Glutamatergic neuron (in vitro differentiated cells): ENCODE measurements at regions not wholly inside any gene's neighbourhood (a gene's known extent, or its start where the extent isn't known, plus 50 kb on each side); places are given as distances from the start of the nearest gene placed in this dataset.

Experiments used
- DNase-seq: peaks from one replicate; pipeline ENCODE4 v3.0.0; 2022
- H3K27ac Mint-ChIP-seq: one replicate; pipeline ENCODE4 v1.8.0; 2020; ENCODE audit warnings: mild to moderate bottlenecking, mixed read lengths, inconsistent platforms; ENCODE audit not compliant: unreplicated experiment
- H3K27me3 Mint-ChIP-seq: one replicate; pipeline ENCODE4 v1.8.0; 2020; ENCODE audit warnings: mild to moderate bottlenecking, moderate library complexity, mixed read lengths, inconsistent platforms; ENCODE audit not compliant: unreplicated experiment
- H3K36me3 Mint-ChIP-seq: one replicate; pipeline ENCODE4 v1.8.0; 2020; ENCODE audit warnings: mild to moderate bottlenecking, mixed read lengths, inconsistent platforms; ENCODE audit not compliant: unreplicated experiment
- H3K4me1 Mint-ChIP-seq: one replicate; pipeline ENCODE4 v1.8.0; 2020; ENCODE audit warnings: mild to moderate bottlenecking, low read depth, mixed read lengths, inconsistent platforms; ENCODE audit not compliant: unreplicated experiment
- H3K4me3 Mint-ChIP-seq: one replicate; pipeline ENCODE4 v1.8.0; 2020; ENCODE audit warnings: mild to moderate bottlenecking, mixed read lengths, inconsistent platforms; ENCODE audit not compliant: unreplicated experiment
- H3K9me3 Mint-ChIP-seq: one replicate; pipeline ENCODE4 v1.8.0; 2020; ENCODE audit warnings: mild to moderate bottlenecking, moderate library complexity, mixed read lengths, inconsistent platforms; ENCODE audit not compliant: unreplicated experiment
- CTCF ChIP-seq: fragments of 200-600 bp; sonication (generic); IDR thresholded peaks from one replicate; pipeline ENCODE4 v1.5.0; 2021; ENCODE audit not compliant: partially characterized antibody, unreplicated experiment

- Mint-ChIP-seq H3K9me3 (no peaks in the 10 kb centered on the region), H3K36me3 (no peaks in the 10 kb centered on the region), H3K27me3 (peaks cover 3% of the 10 kb centered on the region), H3K4me3 (no peak overlapping the region), H3K27ac (no peak overlapping the region), H3K4me1 (no peaks in the 10 kb centered on the region)
- DNase-seq: no peak
- no peak for TF ChIP-seq CTCF
Observed at GRCh38 chr6:170017603-170018320, 266.3 kb downstream of the ERMARD start.

GRCh38 chr6:170013815-170014214 lies 262.4 kb downstream of the ERMARD start:
- Mint-ChIP-seq H3K4me3 (no peak overlapping the region), H3K27me3 (peaks cover 2% of the 10 kb centered on the region), H3K36me3 (no peaks in the 10 kb centered on the region), H3K27ac (no peak overlapping the region), H3K4me1 (no peaks in the 10 kb centered on the region), H3K9me3 (no peaks in the 10 kb centered on the region)
- no peak for TF ChIP-seq CTCF
- no peak for DNase-seq

- H3K27me3 Mint-ChIP-seq: peaks cover under 1% of the 10 kb centered on the region
- H3K9me3 Mint-ChIP-seq: no peaks in the 10 kb centered on the region
- H3K36me3 Mint-ChIP-seq: no peaks in the 10 kb centered on the region
- H3K4me1 Mint-ChIP-seq: peaks cover 6% of the 10 kb centered on the region
- no peak overlapping the region for H3K27ac Mint-ChIP-seq
- no peak for DNase-seq
- no peak overlapping the region for H3K4me3 Mint-ChIP-seq
- no peak for TF ChIP-seq CTCF
Observed at GRCh38 chr6:170012037-170012330, 260.6 kb downstream of the ERMARD start.

GRCh38 chr6:170011204-170012036 lies 260.0 kb downstream of the ERMARD start:
- peaks cover 10% of the 10 kb centered on the region for H3K4me1 Mint-ChIP-seq
- peaks cover 1% of the 10 kb centered on the region for H3K9me3 Mint-ChIP-seq
- no peak overlapping the region for H3K4me3 Mint-ChIP-seq
- H3K27ac Mint-ChIP-seq: no peak overlapping the region
- no peak for TF ChIP-seq CTCF
- peaks cover 3% of the 10 kb centered on the region for H3K27me3 Mint-ChIP-seq
- no peak for DNase-seq
- H3K36me3 Mint-ChIP-seq: no peaks in the 10 kb centered on the region

- H3K4me3 Mint-ChIP-seq: no peak overlapping the region
- peaks cover 1% of the 10 kb centered on the region for H3K36me3 Mint-ChIP-seq
- H3K27me3 Mint-ChIP-seq: peaks cover 3% of the 10 kb centered on the region
- H3K4me1 Mint-ChIP-seq: peaks cover 10% of the 10 kb centered on the region
- no peak for DNase-seq
- H3K9me3 Mint-ChIP-seq: peaks cover 1% of the 10 kb centered on the region
- no peak for TF ChIP-seq CTCF
- no peak overlapping the region for H3K27ac Mint-ChIP-seq
Observed at GRCh38 chr6:170010665-170011203, 259.3 kb downstream of the ERMARD start.
